ENCODE measurements at regions not wholly inside any gene's neighbourhood (a gene's known extent, or its start where the extent isn't known, plus 50 kb on each side); places are given as distances from the start of the nearest gene placed in this dataset.

DNA sequence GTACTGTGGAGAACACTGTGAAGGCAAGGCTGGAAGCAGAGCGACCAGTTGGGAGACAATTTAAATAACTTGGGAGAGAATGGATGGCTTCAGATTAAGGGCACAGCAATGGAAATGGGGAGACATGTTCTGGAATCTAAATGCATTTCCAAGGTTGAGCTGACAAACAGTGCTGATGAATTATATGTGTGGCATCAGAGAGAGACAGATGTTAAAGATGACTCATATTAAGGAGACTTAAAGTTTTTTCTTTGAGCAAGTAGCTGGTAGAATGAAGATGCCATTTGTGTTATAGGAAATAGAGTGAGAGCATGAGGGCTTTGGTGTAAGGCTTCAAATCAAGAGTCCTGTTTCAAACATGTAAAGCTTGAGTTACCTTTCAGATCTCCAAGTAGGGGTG is 441.8 kb downstream of the SETBP1 start:
- Histone ChIP-seq H4K20me1 (ENCODE audit: control insufficient read depth, insufficient read depth, low read length, poor library complexity, severe bottlenecking) (no peaks in the 10 kb centered on the region), H3K27ac (ENCODE audit: low read length in 2 of 2) (no peak overlapping the region), H2AFZ (ENCODE audit: insufficient read depth, low read depth, low read length, poor library complexity, severe bottlenecking) (no peak overlapping the region), H3K4me2 (replicated peaks; ENCODE audit: low read depth, low read length, poor library complexity, severe bottlenecking) (no peak overlapping the region), H3K79me2 (ENCODE audit: control insufficient read depth, insufficient read depth, low read length) (no peaks in the 10 kb centered on the region), H3K4me3 (ENCODE audit: control extremely low read depth in 1 of 5, extremely low read depth in 1 of 5, insufficient read depth in 1 of 5, low read depth in 2 of 5, low read length in 4 of 5) (no peak overlapping the region), H3K4me1 (ENCODE audit: control insufficient read depth in 2 of 2, insufficient read depth in 2 of 2, low read length in 2 of 2) (no peaks in the 10 kb centered on the region), H3K9me3 (ENCODE audit: control extremely low read depth in 1 of 3, control insufficient read depth in 2 of 3, insufficient read depth in 1 of 3, low read length in 2 of 3) (no peaks in the 10 kb centered on the region), H3K36me3 (replicated peaks in 1 of 2; ENCODE audit: control extremely low read depth in 1 of 2, control insufficient read depth in 1 of 2, extremely low read depth in 1 of 2, insufficient read depth in 2 of 2, low read length in 1 of 2) (no peaks in the 10 kb centered on the region), H3K9ac (ENCODE audit: low read length) (no peak overlapping the region), H3K27me3 (replicated peaks in 1 of 4; ENCODE audit: control extremely low read depth in 1 of 4, control insufficient read depth in 3 of 4, insufficient read depth in 4 of 4, low read length in 3 of 4) (no peaks in the 10 kb centered on the region)
- Mint-ChIP-seq H3K9me3 (ENCODE audit: insufficient read depth) (no peaks in the 10 kb centered on the region), H3K27me3 (no peaks in the 10 kb centered on the region), H3K4me1 (no peaks in the 10 kb centered on the region), H3K4me3 (no peak overlapping the region), H3K27ac (no peak overlapping the region)
- WGBS (ENCODE audit: insufficient coverage) = 100% methylated on average over 1 of the region's 1 CpG
- intact Hi-C loops (cut with micrococcal nuclease) = no loop called here
- CTCF ChIA-PET = interaction anchor here (1.0 to 1.7 kb wide), 3 partner anchors 13 to 90 kb away, joined by 3 to 5 read pairs (median 3); no protein-coding TSS in a partner anchor
- POLR2A ChIA-PET = no interaction called here
- TF ChIP-seq, protein P1, sequence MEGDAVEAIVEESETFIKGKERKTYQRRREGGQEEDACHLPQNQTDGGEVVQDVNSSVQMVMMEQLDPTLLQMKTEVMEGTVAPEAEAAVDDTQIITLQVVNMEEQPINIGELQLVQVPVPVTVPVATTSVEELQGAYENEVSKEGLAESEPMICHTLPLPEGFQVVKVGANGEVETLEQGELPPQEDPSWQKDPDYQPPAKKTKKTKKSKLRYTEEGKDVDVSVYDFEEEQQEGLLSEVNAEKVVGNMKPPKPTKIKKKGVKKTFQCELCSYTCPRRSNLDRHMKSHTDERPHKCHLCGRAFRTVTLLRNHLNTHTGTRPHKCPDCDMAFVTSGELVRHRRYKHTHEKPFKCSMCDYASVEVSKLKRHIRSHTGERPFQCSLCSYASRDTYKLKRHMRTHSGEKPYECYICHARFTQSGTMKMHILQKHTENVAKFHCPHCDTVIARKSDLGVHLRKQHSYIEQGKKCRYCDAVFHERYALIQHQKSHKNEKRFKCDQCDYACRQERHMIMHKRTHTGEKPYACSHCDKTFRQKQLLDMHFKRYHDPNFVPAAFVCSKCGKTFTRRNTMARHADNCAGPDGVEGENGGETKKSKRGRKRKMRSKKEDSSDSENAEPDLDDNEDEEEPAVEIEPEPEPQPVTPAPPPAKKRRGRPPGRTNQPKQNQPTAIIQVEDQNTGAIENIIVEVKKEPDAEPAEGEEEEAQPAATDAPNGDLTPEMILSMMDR (IDR thresholded peaks at IDR 0.05) = no peak
- no peak for TF ChIP-seq EZH2 (IDR thresholded peaks at IDR 0.05; ENCODE audit: borderline replicate concordance, insufficient read depth, low read depth, low read length, poor library complexity, severe bottlenecking)
- no peak for DNase-seq
- no peak for ATAC-seq (ENCODE audit: low read depth)

GRCh38 chr18:45127405-45127804 is 446.7 kb downstream of the SETBP1 start:
- no peak overlapping the region for H2AFZ ChIP-seq (ENCODE audit: insufficient read depth, low read depth, low read length, poor library complexity, severe bottlenecking)
- Mint-ChIP-seq H3K27me3 (peaks cover 6% of the 10 kb centered on the region), H3K27ac (no peak overlapping the region), H3K4me1 (no peaks in the 10 kb centered on the region), H3K9me3 (ENCODE audit: insufficient read depth) (no peaks in the 10 kb centered on the region), H3K4me3 (no peak overlapping the region)
- H3K36me3 ChIP-seq (replicated peaks in 1 of 2; ENCODE audit: control extremely low read depth in 1 of 2, control insufficient read depth in 1 of 2, extremely low read depth in 1 of 2, insufficient read depth in 2 of 2, low read length in 1 of 2) = no peaks in the 10 kb centered on the region
- H4K20me1 ChIP-seq (ENCODE audit: control insufficient read depth, insufficient read depth, low read length, poor library complexity, severe bottlenecking) = no peaks in the 10 kb centered on the region
- intact Hi-C loops (cut with micrococcal nuclease) = no loop called here
- no peak overlapping the region for H3K27ac ChIP-seq (ENCODE audit: low read length in 2 of 2)
- no peak for ATAC-seq (ENCODE audit: low read depth)
- no peak overlapping the region for H3K9ac ChIP-seq (ENCODE audit: low read length)
- ChIA-PET CTCF (no interaction called here), POLR2A (no interaction called here)
- H3K4me3 ChIP-seq (ENCODE audit: control extremely low read depth in 1 of 5, extremely low read depth in 1 of 5, insufficient read depth in 1 of 5, low read depth in 2 of 5, low read length in 4 of 5) = no peak overlapping the region
- no peak overlapping the region for H3K4me2 ChIP-seq (replicated peaks; ENCODE audit: low read depth, low read length, poor library complexity, severe bottlenecking)
- H3K79me2 ChIP-seq (ENCODE audit: control insufficient read depth, insufficient read depth, low read length) = no peaks in the 10 kb centered on the region
- TF ChIP-seq, protein P1 (IDR thresholded peaks at IDR 0.05) = no peak
- no peak for TF ChIP-seq EZH2 (IDR thresholded peaks at IDR 0.05; ENCODE audit: borderline replicate concordance, insufficient read depth, low read depth, low read length, poor library complexity, severe bottlenecking)
- no peaks in the 10 kb centered on the region for H3K27me3 ChIP-seq (replicated peaks in 1 of 4; ENCODE audit: control extremely low read depth in 1 of 4, control insufficient read depth in 3 of 4, insufficient read depth in 4 of 4, low read length in 3 of 4)
- H3K4me1 ChIP-seq (ENCODE audit: control insufficient read depth in 2 of 2, insufficient read depth in 2 of 2, low read length in 2 of 2) = no peaks in the 10 kb centered on the region
- no peaks in the 10 kb centered on the region for H3K9me3 ChIP-seq (ENCODE audit: control extremely low read depth in 1 of 3, control insufficient read depth in 2 of 3, insufficient read depth in 1 of 3, low read length in 2 of 3)
- DNase-seq = no peak
